ENCODE measurements at regions not wholly inside any gene's neighbourhood (a gene's known extent, or its start where the extent isn't known, plus 50 kb on each side); places are given as distances from the start of the nearest gene placed in this dataset.
A peak's percentile ranks its signal among the peaks of the same experiment; 100 is the strongest.

DNA sequence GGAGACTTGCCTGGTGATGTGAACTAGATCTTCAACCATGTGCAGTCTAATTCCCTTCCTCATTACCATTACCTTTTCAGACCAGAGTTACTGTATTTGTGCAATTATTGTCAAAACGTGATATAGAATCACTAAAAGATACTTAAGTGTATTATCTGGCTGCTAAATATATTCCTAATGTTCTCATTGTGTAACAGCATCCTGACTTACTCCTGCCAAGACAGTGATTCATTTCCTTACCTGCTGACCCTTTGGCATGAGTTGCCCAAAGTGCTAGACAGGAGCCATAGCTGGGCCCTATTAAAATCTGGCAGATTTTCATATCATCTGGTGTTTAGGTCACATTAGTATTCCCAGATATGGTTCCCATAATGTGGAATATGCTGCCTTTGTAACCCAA, 598.3 kb upstream of the CAMK1G start:
- Histone ChIP-seq H3K4me1 (ENCODE audit: control insufficient read depth, insufficient read depth, low read length) (no peaks in the 10 kb centered on the region), H3K36me3 (ENCODE audit: control insufficient read depth, insufficient read depth, low read length) (no peaks in the 10 kb centered on the region), H3K27ac (ENCODE audit: low read length) (no peak overlapping the region), H3K4me3 (ENCODE audit: low read depth in 2 of 2, low read length in 2 of 2) (no peak overlapping the region), H3K9me3 (ENCODE audit: control insufficient read depth, insufficient read depth, low read depth, low read length) (no peaks in the 10 kb centered on the region), H3K27me3 (ENCODE audit: control insufficient read depth, insufficient read depth, low read length) (no peaks in the 10 kb centered on the region)
- ATAC-seq (no peak), DNase-seq (ENCODE audit: low read depth, low spot score) (no peak)
- no TSS peak for BruUV-seq (replicated peaks)
- in situ Hi-C loops (cut with HindIII; ENCODE audit: low pct_unique_long_range_greater_than_20kb, low sequenced_read_pairs) = no loop called here
- TF ChIP-seq, protein P1, sequence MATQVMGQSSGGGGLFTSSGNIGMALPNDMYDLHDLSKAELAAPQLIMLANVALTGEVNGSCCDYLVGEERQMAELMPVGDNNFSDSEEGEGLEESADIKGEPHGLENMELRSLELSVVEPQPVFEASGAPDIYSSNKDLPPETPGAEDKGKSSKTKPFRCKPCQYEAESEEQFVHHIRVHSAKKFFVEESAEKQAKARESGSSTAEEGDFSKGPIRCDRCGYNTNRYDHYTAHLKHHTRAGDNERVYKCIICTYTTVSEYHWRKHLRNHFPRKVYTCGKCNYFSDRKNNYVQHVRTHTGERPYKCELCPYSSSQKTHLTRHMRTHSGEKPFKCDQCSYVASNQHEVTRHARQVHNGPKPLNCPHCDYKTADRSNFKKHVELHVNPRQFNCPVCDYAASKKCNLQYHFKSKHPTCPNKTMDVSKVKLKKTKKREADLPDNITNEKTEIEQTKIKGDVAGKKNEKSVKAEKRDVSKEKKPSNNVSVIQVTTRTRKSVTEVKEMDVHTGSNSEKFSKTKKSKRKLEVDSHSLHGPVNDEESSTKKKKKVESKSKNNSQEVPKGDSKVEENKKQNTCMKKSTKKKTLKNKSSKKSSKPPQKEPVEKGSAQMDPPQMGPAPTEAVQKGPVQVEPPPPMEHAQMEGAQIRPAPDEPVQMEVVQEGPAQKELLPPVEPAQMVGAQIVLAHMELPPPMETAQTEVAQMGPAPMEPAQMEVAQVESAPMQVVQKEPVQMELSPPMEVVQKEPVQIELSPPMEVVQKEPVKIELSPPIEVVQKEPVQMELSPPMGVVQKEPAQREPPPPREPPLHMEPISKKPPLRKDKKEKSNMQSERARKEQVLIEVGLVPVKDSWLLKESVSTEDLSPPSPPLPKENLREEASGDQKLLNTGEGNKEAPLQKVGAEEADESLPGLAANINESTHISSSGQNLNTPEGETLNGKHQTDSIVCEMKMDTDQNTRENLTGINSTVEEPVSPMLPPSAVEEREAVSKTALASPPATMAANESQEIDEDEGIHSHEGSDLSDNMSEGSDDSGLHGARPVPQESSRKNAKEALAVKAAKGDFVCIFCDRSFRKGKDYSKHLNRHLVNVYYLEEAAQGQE (IDR thresholded peaks at IDR 0.05; ENCODE audit: insufficient read depth in 1 of 2, low read depth in 2 of 2, low read length in 1 of 2) = no peak
- no peak for TF ChIP-seq SIN3A (IDR thresholded peaks at IDR 0.05; ENCODE audit: borderline replicate concordance, insufficient read depth, low read depth, low read length)
- TF ChIP-seq, protein P2, sequence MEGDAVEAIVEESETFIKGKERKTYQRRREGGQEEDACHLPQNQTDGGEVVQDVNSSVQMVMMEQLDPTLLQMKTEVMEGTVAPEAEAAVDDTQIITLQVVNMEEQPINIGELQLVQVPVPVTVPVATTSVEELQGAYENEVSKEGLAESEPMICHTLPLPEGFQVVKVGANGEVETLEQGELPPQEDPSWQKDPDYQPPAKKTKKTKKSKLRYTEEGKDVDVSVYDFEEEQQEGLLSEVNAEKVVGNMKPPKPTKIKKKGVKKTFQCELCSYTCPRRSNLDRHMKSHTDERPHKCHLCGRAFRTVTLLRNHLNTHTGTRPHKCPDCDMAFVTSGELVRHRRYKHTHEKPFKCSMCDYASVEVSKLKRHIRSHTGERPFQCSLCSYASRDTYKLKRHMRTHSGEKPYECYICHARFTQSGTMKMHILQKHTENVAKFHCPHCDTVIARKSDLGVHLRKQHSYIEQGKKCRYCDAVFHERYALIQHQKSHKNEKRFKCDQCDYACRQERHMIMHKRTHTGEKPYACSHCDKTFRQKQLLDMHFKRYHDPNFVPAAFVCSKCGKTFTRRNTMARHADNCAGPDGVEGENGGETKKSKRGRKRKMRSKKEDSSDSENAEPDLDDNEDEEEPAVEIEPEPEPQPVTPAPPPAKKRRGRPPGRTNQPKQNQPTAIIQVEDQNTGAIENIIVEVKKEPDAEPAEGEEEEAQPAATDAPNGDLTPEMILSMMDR (IDR thresholded peaks at IDR 0.05) = no peak
- no peak for TF ChIP-seq POLR2AphosphoS5 (IDR thresholded peaks at IDR 0.05; ENCODE audit: low read depth, low read length)
- intact Hi-C loops (cut with micrococcal nuclease; ENCODE audit: unreplicated experiment) = no loop called here
- ChIA-PET POLR2A (no interaction called here), CTCF (no interaction called here)

DNA sequence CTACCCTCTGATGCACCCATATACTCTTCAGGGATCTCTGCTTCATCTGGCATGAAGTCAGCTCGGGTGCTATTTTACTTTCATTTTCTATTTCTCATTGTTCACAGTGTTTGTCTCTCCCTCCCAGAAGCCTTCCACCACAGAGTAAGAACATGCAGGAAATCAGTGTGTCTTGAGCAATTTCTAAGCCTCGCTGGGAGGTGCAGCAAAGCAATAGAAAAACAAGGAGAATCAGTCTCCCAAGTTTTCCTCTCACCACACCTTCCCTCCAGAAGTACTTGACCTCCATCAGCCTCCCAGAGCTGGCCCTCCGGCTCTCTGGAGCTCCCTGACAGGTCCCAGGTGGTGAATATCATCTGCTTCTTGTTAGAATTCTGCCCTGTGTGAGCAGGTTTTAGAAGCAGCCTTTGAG, 594.7 kb upstream of the CAMK1G start:
- Histone ChIP-seq H3K36me3 (ENCODE audit: control insufficient read depth, insufficient read depth, low read length) (no peaks in the 10 kb centered on the region), H3K4me3 (ENCODE audit: low read depth in 2 of 2, low read length in 2 of 2) (peak overlapping the region; percentile 19 to 49), H3K9me3 (ENCODE audit: control insufficient read depth, insufficient read depth, low read depth, low read length) (no peaks in the 10 kb centered on the region), H3K4me1 (ENCODE audit: control insufficient read depth, insufficient read depth, low read length) (no peaks in the 10 kb centered on the region), H3K27ac (ENCODE audit: low read length) (no peak overlapping the region), H3K27me3 (ENCODE audit: control insufficient read depth, insufficient read depth, low read length) (no peaks in the 10 kb centered on the region)
- no TSS peak for BruUV-seq (replicated peaks)
- CTCF ChIA-PET = no interaction called here
- intact Hi-C loops (cut with micrococcal nuclease; ENCODE audit: unreplicated experiment) = no loop called here
- TF ChIP-seq, protein P2 (IDR thresholded peaks at IDR 0.05) = no peak
- no peak for TF ChIP-seq SIN3A (IDR thresholded peaks at IDR 0.05; ENCODE audit: borderline replicate concordance, insufficient read depth, low read depth, low read length)
- TF ChIP-seq POLR2AphosphoS5 (IDR thresholded peaks at IDR 0.05; ENCODE audit: low read depth, low read length) = no peak
- TF ChIP-seq, protein P1 (IDR thresholded peaks at IDR 0.05; ENCODE audit: insufficient read depth in 1 of 2, low read depth in 2 of 2, low read length in 1 of 2) = no peak
- TF ChIP-seq TCF7L2 (IDR thresholded peaks at IDR 0.05; ENCODE audit: low read depth, low read length) = no peak
- ATAC-seq = peak; percentile 75
- no peak for DNase-seq (ENCODE audit: low read depth, low spot score)
- in situ Hi-C loops (cut with HindIII; ENCODE audit: low pct_unique_long_range_greater_than_20kb, low sequenced_read_pairs) = no loop called here
- POLR2A ChIA-PET = no interaction called here
